ENCODE measurements at regions not wholly inside any gene's neighbourhood (a gene's known extent, or its start where the extent isn't known, plus 50 kb on each side); places are given as distances from the start of the nearest gene placed in this dataset.

GRCh38 chr11:34830648-34831047, 85.5 kb downstream of the APIP start:
- ChIA-PET POLR2A (no interaction called here), CTCF (interaction anchor here (1.1 to 1.4 kb wide), 3 partner anchors 11 to 273 kb away, joined by 3 read pairs; no protein-coding TSS in a partner anchor)
- no peak for TF ChIP-seq CTCF (IDR thresholded peaks at IDR 0.05)
- H3K27ac Mint-ChIP-seq: no peak overlapping the region
- no peaks in the 10 kb centered on the region for H3K36me3 Mint-ChIP-seq (ENCODE audit: low read depth)
- H3K4me1 Mint-ChIP-seq (ENCODE audit: low read depth): peaks cover 2% of the 10 kb centered on the region
- ATAC-seq (no peak), DNase-seq (no peak)
- peaks cover 6% of the 10 kb centered on the region for H3K27me3 Mint-ChIP-seq
- H3K4me3 Mint-ChIP-seq: no peak overlapping the region
- intact Hi-C loops (cut with micrococcal nuclease): no loop called here
- no peaks in the 10 kb centered on the region for H3K9me3 Mint-ChIP-seq

- intact Hi-C loops (cut with micrococcal nuclease): no loop called here
- no peaks in the 10 kb centered on the region for H3K36me3 Mint-ChIP-seq (ENCODE audit: low read depth)
- DNase-seq (no peak), ATAC-seq (no peak)
- peaks cover 5% of the 10 kb centered on the region for H3K27me3 Mint-ChIP-seq
- CTCF ChIA-PET: interaction anchor here (1.1 to 1.4 kb wide), 3 partner anchors 11 to 272 kb away, joined by 3 read pairs; no protein-coding TSS in a partner anchor
- POLR2A ChIA-PET: interaction anchor here (0.8 kb wide), 1 partner anchor 180 kb away, joined by 3 read pairs; no protein-coding TSS in a partner anchor
- no peak overlapping the region for H3K4me3 Mint-ChIP-seq
- H3K4me1 Mint-ChIP-seq (ENCODE audit: low read depth): peaks cover 2% of the 10 kb centered on the region
- no peaks in the 10 kb centered on the region for H3K9me3 Mint-ChIP-seq
- H3K27ac Mint-ChIP-seq: no peak overlapping the region
- no peak for TF ChIP-seq CTCF (IDR thresholded peaks at IDR 0.05)
These were observed 86.1 kb downstream of the APIP start for GRCh38 chr11:34830035-34830434.

GRCh38 chr11:34827228-34827627, 89.0 kb downstream of the APIP start:
- Mint-ChIP-seq H3K27ac (no peak overlapping the region), H3K4me3 (no peak overlapping the region), H3K4me1 (ENCODE audit: low read depth) (peaks cover 2% of the 10 kb centered on the region), H3K27me3 (peaks cover 2% of the 10 kb centered on the region), H3K9me3 (no peaks in the 10 kb centered on the region), H3K36me3 (ENCODE audit: low read depth) (no peaks in the 10 kb centered on the region)
- DNase-seq: no peak
- TF ChIP-seq CTCF (IDR thresholded peaks at IDR 0.05): no peak
- ChIA-PET CTCF (no interaction called here), POLR2A (no interaction called here)
- intact Hi-C loops (cut with micrococcal nuclease): no loop called here
- no peak for ATAC-seq

GRCh38 chr11:34826384-34826726, 89.8 kb downstream of the APIP start:
- Mint-ChIP-seq H3K9me3 (no peaks in the 10 kb centered on the region), H3K27me3 (peaks cover 6% of the 10 kb centered on the region), H3K4me1 (ENCODE audit: low read depth) (peaks cover 2% of the 10 kb centered on the region), H3K27ac (no peak overlapping the region), H3K36me3 (ENCODE audit: low read depth) (no peaks in the 10 kb centered on the region), H3K4me3 (no peak overlapping the region)
- CTCF ChIA-PET: no interaction called here
- ATAC-seq (no peak), DNase-seq (no peak)
- POLR2A ChIA-PET: no interaction called here
- no peak for TF ChIP-seq CTCF (IDR thresholded peaks at IDR 0.05)
- intact Hi-C loops (cut with micrococcal nuclease): no loop called here

GRCh38 chr11:34825670-34826383, 90.4 kb downstream of the APIP start:
- TF ChIP-seq CTCF (IDR thresholded peaks at IDR 0.05): no peak
- peaks cover 2% of the 10 kb centered on the region for H3K4me1 Mint-ChIP-seq (ENCODE audit: low read depth)
- no peak overlapping the region for H3K27ac Mint-ChIP-seq
- H3K36me3 Mint-ChIP-seq (ENCODE audit: low read depth): no peaks in the 10 kb centered on the region
- ATAC-seq: no peak
- POLR2A ChIA-PET: no interaction called here
- peaks cover 6% of the 10 kb centered on the region for H3K27me3 Mint-ChIP-seq
- no peak for DNase-seq
- intact Hi-C loops (cut with micrococcal nuclease): no loop called here
- CTCF ChIA-PET: no interaction called here
- no peak overlapping the region for H3K4me3 Mint-ChIP-seq
- H3K9me3 Mint-ChIP-seq: no peaks in the 10 kb centered on the region
